ENCODE measurements at regions not wholly inside any gene's neighbourhood (a gene's known extent, or its start where the extent isn't known, plus 50 kb on each side); places are given as distances from the start of the nearest gene placed in this dataset.

DNA sequence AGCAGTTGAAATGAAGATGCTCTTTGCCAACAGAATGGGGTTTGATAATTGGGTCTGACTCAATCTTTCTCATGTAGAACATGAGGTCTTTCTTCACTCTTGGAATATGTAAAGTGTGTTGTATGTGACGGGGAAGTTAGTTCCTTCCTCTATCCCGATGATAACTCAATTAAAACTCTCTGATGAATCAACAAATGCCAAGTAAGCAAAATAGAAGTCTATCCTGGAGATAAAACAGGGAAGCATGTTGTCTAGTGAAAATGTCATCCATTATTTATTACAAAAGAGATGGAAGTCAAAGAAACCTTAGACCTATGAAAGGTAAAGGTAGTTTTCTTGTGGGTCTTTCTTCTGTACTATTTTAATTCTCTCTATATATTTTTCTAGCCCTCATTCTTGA is 274.2 kb upstream of the ARRDC4 start:
- no peak for TF ChIP-seq GATA2 (IDR thresholded peaks at IDR 0.05; ENCODE audit: insufficient read depth, insufficient read length, low read depth, low read length)
- no peak for TF ChIP-seq POLR2A (IDR thresholded peaks at IDR 0.05; ENCODE audit: low read depth, low read length)

Data from endothelial cell of umbilical vein (primary cell).